ENCODE measurements at regions not wholly inside any gene's neighbourhood (a gene's known extent, or its start where the extent isn't known, plus 50 kb on each side); places are given as distances from the start of the nearest gene placed in this dataset.

DNA sequence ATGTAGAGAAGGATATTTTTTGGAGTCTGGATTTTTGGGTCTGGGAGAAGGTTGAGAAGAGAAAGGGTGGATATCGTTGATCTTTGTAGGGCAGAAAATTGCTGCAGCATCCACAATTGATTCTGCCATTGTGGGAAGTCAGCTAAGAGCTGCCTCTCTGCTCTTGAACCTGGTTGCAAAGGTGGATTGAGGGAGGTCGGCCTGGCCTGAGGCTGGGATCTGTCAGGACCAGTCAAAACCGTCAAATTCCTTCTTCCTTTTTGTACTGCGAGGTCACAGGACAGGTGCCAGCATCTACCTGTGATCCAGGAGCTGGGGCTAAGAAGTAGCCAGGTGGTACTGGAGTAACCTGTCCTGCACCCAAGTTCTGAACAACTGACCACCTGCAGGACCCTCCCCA lies 93.7 kb downstream of the SHOX start:
- no peaks in the 10 kb centered on the region for H3K36me3 ChIP-seq
- H3K27me3 ChIP-seq (replicated peaks in 1 of 7), result no peaks in the 10 kb centered on the region
- no peak overlapping the region for H3K4me3 ChIP-seq
- H3K4me1 ChIP-seq, result no peaks in the 10 kb centered on the region
- DNase-seq, result no peak
- intact Hi-C loops (cut with DNase I; ENCODE audit: low total_unique reads), result no loop called here
- WGBS, 5 donors, result 87 to 95% (median 92%) methylated on average over 4 of the region's 4 CpGs
- H3K27ac ChIP-seq, result no peak overlapping the region
- peaks cover 0 to 25% (median 14%) of the 10 kb centered on the region in 8 donors for H3K9me3 ChIP-seq
- TF ChIP-seq CTCF (IDR thresholded peaks at IDR 0.05 in 8 of 11, conservative IDR thresholded peaks at IDR 0.05 in 3 of 11) (no peak), POLR2A (IDR thresholded peaks at IDR 0.05) (no peak), POLR2AphosphoS5 (IDR thresholded peaks at IDR 0.05) (no peak)

DNA sequence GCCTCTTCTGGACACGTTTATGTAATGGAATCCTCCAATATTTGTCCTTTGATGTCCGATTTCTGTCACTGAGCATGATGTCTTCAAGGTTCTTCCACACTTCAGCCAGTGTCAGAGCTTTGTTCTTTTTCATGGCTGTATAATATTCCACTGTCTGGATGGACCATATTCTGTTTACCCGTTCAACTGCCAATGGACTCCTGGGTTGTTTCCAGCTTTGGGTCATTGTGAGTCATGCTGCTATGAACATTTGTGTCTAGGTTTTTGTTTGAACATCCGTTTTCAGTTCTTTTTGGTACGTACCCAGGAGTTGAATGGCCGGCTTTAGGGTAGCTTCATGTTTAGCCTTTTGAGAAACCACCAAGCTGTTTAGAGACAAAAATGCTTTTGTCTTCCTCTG lies 93.2 kb downstream of the SHOX start:
- H3K36me3 ChIP-seq, result no peaks in the 10 kb centered on the region
- H3K4me1 ChIP-seq, result no peaks in the 10 kb centered on the region
- H3K27me3 ChIP-seq (replicated peaks in 1 of 7), result no peaks in the 10 kb centered on the region
- intact Hi-C loops (cut with DNase I; ENCODE audit: low total_unique reads), result no loop called here
- peaks cover 0 to 26% (median 15%) of the 10 kb centered on the region in 8 donors for H3K9me3 ChIP-seq
- no peak for DNase-seq
- no peak for TF ChIP-seq POLR2AphosphoS5 (IDR thresholded peaks at IDR 0.05)
- 77 to 91% (median 81%) methylated on average over 5 to 6 of the region's 6 CpGs for WGBS, 5 donors
- no peak overlapping the region for H3K27ac ChIP-seq
- no peak overlapping the region for H3K4me3 ChIP-seq

GRCh38 chrX:721354-721753 lies 90.8 kb downstream of the SHOX start:
- 77 to 94% (median 88%) methylated on average over 14 of the region's 14 CpGs for WGBS, 5 donors
- intact Hi-C loops (cut with DNase I; ENCODE audit: low total_unique reads), result no loop called here

DNA sequence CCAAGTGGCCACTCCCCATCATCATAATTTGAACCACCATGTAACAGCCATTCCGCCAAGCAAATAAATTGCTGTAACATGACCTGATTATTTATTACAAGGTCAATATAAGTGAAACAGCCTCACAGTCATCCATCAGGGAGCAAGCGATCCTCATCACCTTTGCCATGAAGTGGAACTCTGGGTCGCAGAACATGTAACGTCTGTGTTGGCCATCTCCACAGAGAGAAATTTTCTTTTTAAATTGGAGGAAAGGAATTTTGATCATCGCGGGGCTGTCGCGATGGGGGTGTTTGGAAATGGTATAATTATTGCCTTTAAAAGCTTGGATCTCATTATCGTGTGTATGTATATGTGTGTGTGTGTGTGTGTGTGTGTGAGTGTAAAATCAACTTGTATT lies 90.2 kb downstream of the SHOX start:
- Histone ChIP-seq H3K27me3 (replicated peaks in 1 of 7) (no peaks in the 10 kb centered on the region), H3K27ac (no peak overlapping the region), H3K4me1 (no peaks in the 10 kb centered on the region), H3K4me3 (no peak overlapping the region), H3K36me3 (no peaks in the 10 kb centered on the region), H3K9me3 (peaks cover 0 to 52% (median 33%) of the 10 kb centered on the region in 8 donors)
- no peak for DNase-seq
- WGBS, 5 donors, result 77 to 85% (median 81%) methylated on average over 9 of the region's 9 CpGs
- TF ChIP-seq POLR2AphosphoS5 (IDR thresholded peaks at IDR 0.05), result no peak
- no peak for TF ChIP-seq POLR2A (IDR thresholded peaks at IDR 0.05)
- no peak for TF ChIP-seq CTCF (IDR thresholded peaks at IDR 0.05 in 8 of 11, conservative IDR thresholded peaks at IDR 0.05 in 3 of 11)
- intact Hi-C loops (cut with DNase I; ENCODE audit: low total_unique reads), result no loop called here

More at GRCh38 chrX:721354-721753, 90.8 kb downstream of the SHOX start:
- no peaks in the 10 kb centered on the region for H3K4me1 ChIP-seq
- DNase-seq, result no peak
- no peaks in the 10 kb centered on the region for H3K36me3 ChIP-seq
- H3K9me3 ChIP-seq, result peaks cover 0 to 50% (median 32%) of the 10 kb centered on the region in 8 donors
- TF ChIP-seq POLR2AphosphoS5 (IDR thresholded peaks at IDR 0.05) (no peak), POLR2A (IDR thresholded peaks at IDR 0.05) (no peak), CTCF (IDR thresholded peaks at IDR 0.05 in 8 of 11, conservative IDR thresholded peaks at IDR 0.05 in 3 of 11) (no peak)
- no peaks in the 10 kb centered on the region for H3K27me3 ChIP-seq (replicated peaks in 1 of 7)
- no peak overlapping the region for H3K27ac ChIP-seq
- H3K4me3 ChIP-seq, result no peak overlapping the region

GRCh38 chrX:720250-720649 lies 89.7 kb downstream of the SHOX start:
- Histone ChIP-seq H3K4me1 (no peaks in the 10 kb centered on the region), H3K27me3 (replicated peaks in 1 of 7) (no peaks in the 10 kb centered on the region), H3K36me3 (no peaks in the 10 kb centered on the region), H3K9me3 (peaks cover 0 to 55% (median 33%) of the 10 kb centered on the region in 8 donors), H3K27ac (no peak overlapping the region), H3K4me3 (no peak overlapping the region)
- 59 to 76% (median 67%) methylated on average over 5 of the region's 5 CpGs for WGBS, 5 donors
- TF ChIP-seq CTCF (IDR thresholded peaks at IDR 0.05 in 8 of 11, conservative IDR thresholded peaks at IDR 0.05 in 3 of 11), result no peak
- intact Hi-C loops (cut with DNase I; ENCODE audit: low total_unique reads), result no loop called here
- DNase-seq, result no peak
